ENCODE measurements at regions not wholly inside any gene's neighbourhood (a gene's known extent, or its start where the extent isn't known, plus 50 kb on each side); places are given as distances from the start of the nearest gene placed in this dataset.

DNA sequence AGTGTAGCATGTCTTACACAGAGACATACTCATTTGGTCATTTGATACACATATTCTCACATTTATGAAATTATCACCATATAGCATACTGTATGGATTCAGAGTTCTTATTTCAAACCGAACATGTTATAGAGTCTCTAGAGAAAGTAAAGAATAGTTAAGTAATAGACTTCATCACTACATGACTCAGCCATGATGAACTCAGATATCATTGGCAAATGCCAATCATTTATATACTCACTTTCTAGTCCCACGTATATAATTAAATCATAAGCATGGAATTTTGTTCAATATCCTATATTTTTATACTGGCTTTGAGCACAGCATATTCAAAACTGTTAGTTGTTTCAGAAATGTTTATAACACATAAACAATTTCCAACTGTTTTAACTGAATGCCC lies 749.9 kb downstream of the HACE1 start (continued):
- TF ChIP-seq, protein P1, sequence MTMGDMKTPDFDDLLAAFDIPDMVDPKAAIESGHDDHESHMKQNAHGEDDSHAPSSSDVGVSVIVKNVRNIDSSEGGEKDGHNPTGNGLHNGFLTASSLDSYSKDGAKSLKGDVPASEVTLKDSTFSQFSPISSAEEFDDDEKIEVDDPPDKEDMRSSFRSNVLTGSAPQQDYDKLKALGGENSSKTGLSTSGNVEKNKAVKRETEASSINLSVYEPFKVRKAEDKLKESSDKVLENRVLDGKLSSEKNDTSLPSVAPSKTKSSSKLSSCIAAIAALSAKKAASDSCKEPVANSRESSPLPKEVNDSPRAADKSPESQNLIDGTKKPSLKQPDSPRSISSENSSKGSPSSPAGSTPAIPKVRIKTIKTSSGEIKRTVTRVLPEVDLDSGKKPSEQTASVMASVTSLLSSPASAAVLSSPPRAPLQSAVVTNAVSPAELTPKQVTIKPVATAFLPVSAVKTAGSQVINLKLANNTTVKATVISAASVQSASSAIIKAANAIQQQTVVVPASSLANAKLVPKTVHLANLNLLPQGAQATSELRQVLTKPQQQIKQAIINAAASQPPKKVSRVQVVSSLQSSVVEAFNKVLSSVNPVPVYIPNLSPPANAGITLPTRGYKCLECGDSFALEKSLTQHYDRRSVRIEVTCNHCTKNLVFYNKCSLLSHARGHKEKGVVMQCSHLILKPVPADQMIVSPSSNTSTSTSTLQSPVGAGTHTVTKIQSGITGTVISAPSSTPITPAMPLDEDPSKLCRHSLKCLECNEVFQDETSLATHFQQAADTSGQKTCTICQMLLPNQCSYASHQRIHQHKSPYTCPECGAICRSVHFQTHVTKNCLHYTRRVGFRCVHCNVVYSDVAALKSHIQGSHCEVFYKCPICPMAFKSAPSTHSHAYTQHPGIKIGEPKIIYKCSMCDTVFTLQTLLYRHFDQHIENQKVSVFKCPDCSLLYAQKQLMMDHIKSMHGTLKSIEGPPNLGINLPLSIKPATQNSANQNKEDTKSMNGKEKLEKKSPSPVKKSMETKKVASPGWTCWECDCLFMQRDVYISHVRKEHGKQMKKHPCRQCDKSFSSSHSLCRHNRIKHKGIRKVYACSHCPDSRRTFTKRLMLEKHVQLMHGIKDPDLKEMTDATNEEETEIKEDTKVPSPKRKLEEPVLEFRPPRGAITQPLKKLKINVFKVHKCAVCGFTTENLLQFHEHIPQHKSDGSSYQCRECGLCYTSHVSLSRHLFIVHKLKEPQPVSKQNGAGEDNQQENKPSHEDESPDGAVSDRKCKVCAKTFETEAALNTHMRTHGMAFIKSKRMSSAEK (CRISPR knock-in tag; IDR thresholded peaks at IDR 0.05; ENCODE audit: borderline replicate concordance) = no peak
- TF ChIP-seq ETV6 (CRISPR knock-in tag; IDR thresholded peaks at IDR 0.05) (no peak), JAZF1 (CRISPR knock-in tag; IDR thresholded peaks at IDR 0.05) (no peak), GTF2I (CRISPR knock-in tag; conservative IDR thresholded peaks at IDR 0.05) (no peak), JUN (CRISPR knock-in tag; IDR thresholded peaks at IDR 0.05) (no peak), FOXJ3 (CRISPR knock-in tag; IDR thresholded peaks at IDR 0.05; ENCODE audit: borderline replicate concordance) (no peak)
- TF ChIP-seq, protein P2, sequence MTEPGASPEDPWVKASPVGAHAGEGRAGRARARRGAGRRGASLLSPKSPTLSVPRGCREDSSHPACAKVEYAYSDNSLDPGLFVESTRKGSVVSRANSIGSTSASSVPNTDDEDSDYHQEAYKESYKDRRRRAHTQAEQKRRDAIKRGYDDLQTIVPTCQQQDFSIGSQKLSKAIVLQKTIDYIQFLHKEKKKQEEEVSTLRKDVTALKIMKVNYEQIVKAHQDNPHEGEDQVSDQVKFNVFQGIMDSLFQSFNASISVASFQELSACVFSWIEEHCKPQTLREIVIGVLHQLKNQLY (CRISPR knock-in tag; IDR thresholded peaks at IDR 0.05) = no peak
- TF ChIP-seq, protein P3, sequence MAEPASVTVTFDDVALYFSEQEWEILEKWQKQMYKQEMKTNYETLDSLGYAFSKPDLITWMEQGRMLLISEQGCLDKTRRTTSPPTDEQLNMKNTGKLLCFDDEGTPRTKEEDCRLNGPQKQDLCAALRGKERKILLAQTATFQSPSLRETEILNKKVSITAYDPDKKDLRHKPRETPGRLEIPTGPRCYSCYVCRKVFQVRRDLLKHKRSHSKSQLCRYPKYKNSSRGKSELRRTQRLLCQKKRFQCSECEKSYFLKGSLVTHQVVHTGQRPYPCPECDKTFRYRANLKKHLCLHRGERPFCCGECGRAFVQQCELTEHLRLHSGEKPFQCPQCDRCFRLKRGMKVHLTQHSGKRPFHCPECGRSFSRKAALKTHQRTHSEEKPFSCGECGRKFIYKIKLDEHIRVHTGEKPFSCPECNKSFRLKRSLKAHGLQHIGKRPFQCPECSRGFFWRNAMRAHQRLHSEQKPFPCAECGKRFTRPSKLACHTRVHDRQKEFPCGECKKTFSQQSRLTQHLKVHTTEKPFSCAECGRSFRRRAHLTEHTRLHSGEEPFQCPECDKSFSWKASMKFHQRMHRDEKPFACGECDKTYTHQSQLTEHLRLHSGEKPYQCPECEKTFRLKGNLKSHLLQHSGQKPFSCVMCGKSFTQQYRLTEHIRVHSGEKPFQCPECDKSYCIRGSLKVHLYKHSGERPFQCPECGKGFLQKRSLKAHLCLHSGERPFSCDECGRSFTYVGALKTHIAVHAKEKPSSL (CRISPR knock-in tag; conservative IDR thresholded peaks at IDR 0.05) = no peak

DNA sequence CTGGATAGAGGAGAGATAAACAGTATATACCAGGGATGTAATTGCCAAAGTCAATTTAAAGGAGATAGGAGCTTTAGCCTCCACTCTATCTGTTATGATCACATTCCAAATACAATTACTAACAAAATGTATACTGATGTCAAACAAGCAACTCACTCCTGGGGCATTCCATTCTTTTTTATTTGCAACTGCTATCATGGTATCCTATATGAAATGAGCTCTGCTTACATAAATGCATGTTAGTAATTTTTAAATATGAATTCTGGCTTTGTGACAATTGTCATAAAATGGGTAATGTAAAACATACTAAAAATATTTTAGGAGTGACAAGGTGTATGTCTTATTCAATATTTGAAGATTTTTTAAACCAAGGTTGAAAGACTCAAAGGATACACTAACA lies 751.1 kb downstream of the HACE1 start:
- no peak overlapping the region for H3K4me3 Mint-ChIP-seq
- TF ChIP-seq, protein P4, sequence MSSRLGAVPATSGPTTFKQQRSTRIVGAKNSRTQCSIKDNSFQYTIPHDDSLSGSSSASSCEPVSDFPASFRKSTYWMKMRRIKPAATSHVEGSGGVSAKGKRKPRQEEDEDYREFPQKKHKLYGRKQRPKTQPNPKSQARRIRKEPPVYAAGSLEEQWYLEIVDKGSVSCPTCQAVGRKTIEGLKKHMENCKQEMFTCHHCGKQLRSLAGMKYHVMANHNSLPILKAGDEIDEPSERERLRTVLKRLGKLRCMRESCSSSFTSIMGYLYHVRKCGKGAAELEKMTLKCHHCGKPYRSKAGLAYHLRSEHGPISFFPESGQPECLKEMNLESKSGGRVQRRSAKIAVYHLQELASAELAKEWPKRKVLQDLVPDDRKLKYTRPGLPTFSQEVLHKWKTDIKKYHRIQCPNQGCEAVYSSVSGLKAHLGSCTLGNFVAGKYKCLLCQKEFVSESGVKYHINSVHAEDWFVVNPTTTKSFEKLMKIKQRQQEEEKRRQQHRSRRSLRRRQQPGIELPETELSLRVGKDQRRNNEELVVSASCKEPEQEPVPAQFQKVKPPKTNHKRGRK (CRISPR knock-in tag; IDR thresholded peaks at IDR 0.05; ENCODE audit: borderline replicate concordance) = no peak
- TF ChIP-seq, protein P5, sequence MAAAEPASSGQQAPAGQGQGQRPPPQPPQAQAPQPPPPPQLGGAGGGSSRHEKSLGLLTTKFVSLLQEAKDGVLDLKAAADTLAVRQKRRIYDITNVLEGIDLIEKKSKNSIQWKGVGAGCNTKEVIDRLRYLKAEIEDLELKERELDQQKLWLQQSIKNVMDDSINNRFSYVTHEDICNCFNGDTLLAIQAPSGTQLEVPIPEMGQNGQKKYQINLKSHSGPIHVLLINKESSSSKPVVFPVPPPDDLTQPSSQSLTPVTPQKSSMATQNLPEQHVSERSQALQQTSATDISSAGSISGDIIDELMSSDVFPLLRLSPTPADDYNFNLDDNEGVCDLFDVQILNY (CRISPR knock-in tag; IDR thresholded peaks at IDR 0.05) = no peak
- TF ChIP-seq, protein P6, sequence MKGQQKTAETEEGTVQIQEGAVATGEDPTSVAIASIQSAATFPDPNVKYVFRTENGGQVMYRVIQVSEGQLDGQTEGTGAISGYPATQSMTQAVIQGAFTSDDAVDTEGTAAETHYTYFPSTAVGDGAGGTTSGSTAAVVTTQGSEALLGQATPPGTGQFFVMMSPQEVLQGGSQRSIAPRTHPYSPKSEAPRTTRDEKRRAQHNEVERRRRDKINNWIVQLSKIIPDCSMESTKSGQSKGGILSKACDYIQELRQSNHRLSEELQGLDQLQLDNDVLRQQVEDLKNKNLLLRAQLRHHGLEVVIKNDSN (CRISPR knock-in tag; IDR thresholded peaks at IDR 0.05) = no peak
- TF ChIP-seq FOXP1 (CRISPR knock-in tag; IDR thresholded peaks at IDR 0.05; ENCODE audit: borderline replicate concordance) (no peak), MXD4 (CRISPR knock-in tag; IDR thresholded peaks at IDR 0.05; ENCODE audit: borderline replicate concordance) (no peak), CREB1 (CRISPR knock-in tag; IDR thresholded peaks at IDR 0.05) (no peak), CBFB (CRISPR knock-in tag; IDR thresholded peaks at IDR 0.05; ENCODE audit: low read depth) (no peak), ZNF671 (CRISPR knock-in tag; IDR thresholded peaks at IDR 0.05) (no peak), ELF4 (CRISPR knock-in tag; IDR thresholded peaks at IDR 0.05; ENCODE audit: low read depth) (no peak), NR1H2 (CRISPR knock-in tag; IDR thresholded peaks at IDR 0.05) (no peak), GRHL2 (CRISPR knock-in tag; IDR thresholded peaks at IDR 0.05; ENCODE audit: insufficient replicate concordance, severe bottlenecking) (no peak), RELA (CRISPR knock-in tag; IDR thresholded peaks at IDR 0.05; ENCODE audit: borderline replicate concordance) (no peak)
- TF ChIP-seq, protein P7, sequence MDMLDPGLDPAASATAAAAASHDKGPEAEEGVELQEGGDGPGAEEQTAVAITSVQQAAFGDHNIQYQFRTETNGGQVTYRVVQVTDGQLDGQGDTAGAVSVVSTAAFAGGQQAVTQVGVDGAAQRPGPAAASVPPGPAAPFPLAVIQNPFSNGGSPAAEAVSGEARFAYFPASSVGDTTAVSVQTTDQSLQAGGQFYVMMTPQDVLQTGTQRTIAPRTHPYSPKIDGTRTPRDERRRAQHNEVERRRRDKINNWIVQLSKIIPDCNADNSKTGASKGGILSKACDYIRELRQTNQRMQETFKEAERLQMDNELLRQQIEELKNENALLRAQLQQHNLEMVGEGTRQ (CRISPR knock-in tag; IDR thresholded peaks at IDR 0.05) = no peak
- no peaks in the 10 kb centered on the region for H3K9me3 Mint-ChIP-seq
- ATAC-seq = no peak
- DNase-seq (ENCODE audit: low spot score) = no peak
- H3K4me1 Mint-ChIP-seq = no peaks in the 10 kb centered on the region
- H3K27ac Mint-ChIP-seq = no peak overlapping the region
- H3K27me3 Mint-ChIP-seq (ENCODE audit: low read depth) = no peaks in the 10 kb centered on the region
- POLR2A ChIA-PET = no interaction called here
- CTCF ChIA-PET = no interaction called here
- no peaks in the 10 kb centered on the region for H3K36me3 Mint-ChIP-seq

Measured in WTC11 (cell line).